ENCODE measurements at regions not wholly inside any gene's neighbourhood (a gene's known extent, or its start where the extent isn't known, plus 50 kb on each side); places are given as distances from the start of the nearest gene placed in this dataset.

GRCh38 chr4:138656990-138657389 lies 358.6 kb upstream of the NOCT start:
- TF ChIP-seq POLR2A (IDR thresholded peaks at IDR 0.05) = no peak
- TF ChIP-seq, protein P1, sequence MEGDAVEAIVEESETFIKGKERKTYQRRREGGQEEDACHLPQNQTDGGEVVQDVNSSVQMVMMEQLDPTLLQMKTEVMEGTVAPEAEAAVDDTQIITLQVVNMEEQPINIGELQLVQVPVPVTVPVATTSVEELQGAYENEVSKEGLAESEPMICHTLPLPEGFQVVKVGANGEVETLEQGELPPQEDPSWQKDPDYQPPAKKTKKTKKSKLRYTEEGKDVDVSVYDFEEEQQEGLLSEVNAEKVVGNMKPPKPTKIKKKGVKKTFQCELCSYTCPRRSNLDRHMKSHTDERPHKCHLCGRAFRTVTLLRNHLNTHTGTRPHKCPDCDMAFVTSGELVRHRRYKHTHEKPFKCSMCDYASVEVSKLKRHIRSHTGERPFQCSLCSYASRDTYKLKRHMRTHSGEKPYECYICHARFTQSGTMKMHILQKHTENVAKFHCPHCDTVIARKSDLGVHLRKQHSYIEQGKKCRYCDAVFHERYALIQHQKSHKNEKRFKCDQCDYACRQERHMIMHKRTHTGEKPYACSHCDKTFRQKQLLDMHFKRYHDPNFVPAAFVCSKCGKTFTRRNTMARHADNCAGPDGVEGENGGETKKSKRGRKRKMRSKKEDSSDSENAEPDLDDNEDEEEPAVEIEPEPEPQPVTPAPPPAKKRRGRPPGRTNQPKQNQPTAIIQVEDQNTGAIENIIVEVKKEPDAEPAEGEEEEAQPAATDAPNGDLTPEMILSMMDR (IDR thresholded peaks at IDR 0.05) = no peak

Measured in uterus (tissue), 2 donors.